ENCODE measurements at regions not wholly inside any gene's neighbourhood (a gene's known extent, or its start where the extent isn't known, plus 50 kb on each side); places are given as distances from the start of the nearest gene placed in this dataset.

- no peak for ATAC-seq
- H3K9me3 ChIP-seq: no peaks in the 10 kb centered on the region
- no peak for DNase-seq
- intact Hi-C loops (cut with DNase I): no loop called here
- no peaks in the 10 kb centered on the region for H3K4me1 ChIP-seq
- no peaks in the 10 kb centered on the region for H3K36me3 ChIP-seq
- H3K27me3 ChIP-seq (ENCODE audit: low read depth): no peaks in the 10 kb centered on the region
- no peak overlapping the region for H3K27ac ChIP-seq
- no peak overlapping the region for H3K4me3 ChIP-seq
- no peak for TF ChIP-seq CTCF (IDR thresholded peaks at IDR 0.05)
Observed at GRCh38 chr18:22489704-22490103, 72.0 kb upstream of the CTAGE1 start.

- Histone ChIP-seq H3K4me3 (no peak overlapping the region), H3K9me3 (no peaks in the 10 kb centered on the region), H3K27me3 (ENCODE audit: low read depth) (no peaks in the 10 kb centered on the region), H3K4me1 (no peaks in the 10 kb centered on the region), H3K27ac (no peak overlapping the region), H3K36me3 (no peaks in the 10 kb centered on the region)
- intact Hi-C loops (cut with DNase I): no loop called here
- DNase-seq (no peak), ATAC-seq (peak in 1 of 2 donors; percentile 43)
- peak; percentile 23 for TF ChIP-seq CTCF (IDR thresholded peaks at IDR 0.05)
Observed at GRCh38 chr18:22490429-22490846, 72.7 kb upstream of the CTAGE1 start.

GRCh38 chr18:22493255-22493654, 75.5 kb upstream of the CTAGE1 start:
- Histone ChIP-seq H3K4me1 (no peaks in the 10 kb centered on the region), H3K9me3 (no peaks in the 10 kb centered on the region), H3K27me3 (ENCODE audit: low read depth) (no peaks in the 10 kb centered on the region), H3K27ac (no peak overlapping the region), H3K36me3 (no peaks in the 10 kb centered on the region), H3K4me3 (no peak overlapping the region)
- TF ChIP-seq CTCF (IDR thresholded peaks at IDR 0.05): no peak
- ATAC-seq (no peak), DNase-seq (no peak)
- intact Hi-C loops (cut with DNase I): no loop called here

- H3K36me3 ChIP-seq: no peaks in the 10 kb centered on the region
- no peak for TF ChIP-seq CTCF (IDR thresholded peaks at IDR 0.05)
- H3K9me3 ChIP-seq: no peaks in the 10 kb centered on the region
- no peak overlapping the region for H3K4me3 ChIP-seq
- intact Hi-C loops (cut with DNase I): no loop called here
- DNase-seq (no peak), ATAC-seq (no peak)
- no peaks in the 10 kb centered on the region for H3K27me3 ChIP-seq (ENCODE audit: low read depth)
- no peak overlapping the region for H3K27ac ChIP-seq
- no peaks in the 10 kb centered on the region for H3K4me1 ChIP-seq
Observed at GRCh38 chr18:22493940-22494339, 76.2 kb upstream of the CTAGE1 start.

- no peak for TF ChIP-seq CTCF (IDR thresholded peaks at IDR 0.05)
- Histone ChIP-seq H3K27me3 (ENCODE audit: low read depth) (no peaks in the 10 kb centered on the region), H3K4me1 (no peaks in the 10 kb centered on the region), H3K4me3 (no peak overlapping the region), H3K9me3 (no peaks in the 10 kb centered on the region), H3K36me3 (no peaks in the 10 kb centered on the region), H3K27ac (no peak overlapping the region)
- intact Hi-C loops (cut with DNase I): no loop called here
- ATAC-seq (no peak), DNase-seq (no peak)
Observed at GRCh38 chr18:22494771-22495170, 77.1 kb upstream of the CTAGE1 start.

GRCh38 chr18:22499421-22499820, 81.7 kb upstream of the CTAGE1 start:
- DNase-seq (no peak), ATAC-seq (no peak)
- no peak for TF ChIP-seq CTCF (IDR thresholded peaks at IDR 0.05)
- Histone ChIP-seq H3K27me3 (ENCODE audit: low read depth) (no peaks in the 10 kb centered on the region), H3K4me1 (peaks cover 4% of the 10 kb centered on the region), H3K9me3 (no peaks in the 10 kb centered on the region), H3K27ac (no peak overlapping the region), H3K4me3 (no peak overlapping the region), H3K36me3 (no peaks in the 10 kb centered on the region)
- intact Hi-C loops (cut with DNase I): no loop called here
